NT2/D1 (cell line): ENCODE measurements at regions not wholly inside any gene's neighbourhood (a gene's known extent, or its start where the extent isn't known, plus 50 kb on each side); places are given as distances from the start of the nearest gene placed in this dataset.

ENCODE experiments used
- YY1 ChIP-seq: IDR thresholded peaks from 2 replicates; pipeline ENCODE4 v1.6.1; 2011; ENCODE audit not compliant: insufficient read length, insufficient read depth
- ZNF274 ChIP-seq: IDR thresholded peaks from 2 replicates; pipeline ENCODE4 v1.6.1; 2011; ENCODE audit warnings: mild to moderate bottlenecking, low read depth, low read length

GRCh38 chr22:19579115-19579811, 55.1 kb upstream of the CLDN5 start:
- no peak for TF ChIP-seq ZNF274
- TF ChIP-seq YY1: no peak
